ENCODE measurements at regions not wholly inside any gene's neighbourhood (a gene's known extent, or its start where the extent isn't known, plus 50 kb on each side); places are given as distances from the start of the nearest gene placed in this dataset.

- TF ChIP-seq, protein P1, sequence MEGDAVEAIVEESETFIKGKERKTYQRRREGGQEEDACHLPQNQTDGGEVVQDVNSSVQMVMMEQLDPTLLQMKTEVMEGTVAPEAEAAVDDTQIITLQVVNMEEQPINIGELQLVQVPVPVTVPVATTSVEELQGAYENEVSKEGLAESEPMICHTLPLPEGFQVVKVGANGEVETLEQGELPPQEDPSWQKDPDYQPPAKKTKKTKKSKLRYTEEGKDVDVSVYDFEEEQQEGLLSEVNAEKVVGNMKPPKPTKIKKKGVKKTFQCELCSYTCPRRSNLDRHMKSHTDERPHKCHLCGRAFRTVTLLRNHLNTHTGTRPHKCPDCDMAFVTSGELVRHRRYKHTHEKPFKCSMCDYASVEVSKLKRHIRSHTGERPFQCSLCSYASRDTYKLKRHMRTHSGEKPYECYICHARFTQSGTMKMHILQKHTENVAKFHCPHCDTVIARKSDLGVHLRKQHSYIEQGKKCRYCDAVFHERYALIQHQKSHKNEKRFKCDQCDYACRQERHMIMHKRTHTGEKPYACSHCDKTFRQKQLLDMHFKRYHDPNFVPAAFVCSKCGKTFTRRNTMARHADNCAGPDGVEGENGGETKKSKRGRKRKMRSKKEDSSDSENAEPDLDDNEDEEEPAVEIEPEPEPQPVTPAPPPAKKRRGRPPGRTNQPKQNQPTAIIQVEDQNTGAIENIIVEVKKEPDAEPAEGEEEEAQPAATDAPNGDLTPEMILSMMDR (IDR thresholded peaks at IDR 0.05): no peak
- TF ChIP-seq POLR2A (IDR thresholded peaks at IDR 0.05): no peak
These were observed 378.6 kb downstream of the CD109 start for GRCh38 chr6:74074645-74075044.

Measured in uterus (tissue), 2 donors.